ENCODE measurements at regions not wholly inside any gene's neighbourhood (a gene's known extent, or its start where the extent isn't known, plus 50 kb on each side); places are given as distances from the start of the nearest gene placed in this dataset.

DNA sequence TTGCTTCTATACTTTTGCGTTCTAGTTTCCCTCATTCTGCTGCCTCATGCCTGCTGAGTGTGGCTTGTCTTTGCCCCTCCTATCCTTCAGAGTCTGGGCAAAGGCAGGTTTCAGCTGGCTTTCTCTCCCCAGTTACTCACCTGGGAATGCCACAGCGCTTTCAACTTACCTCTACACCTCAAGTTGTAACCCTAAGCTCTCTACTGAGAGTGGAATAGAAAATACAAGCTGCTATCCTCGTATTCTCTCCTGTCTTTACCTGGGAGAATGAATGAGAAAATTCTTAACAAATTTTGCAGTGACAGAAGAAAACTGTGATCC is 316.3 kb upstream of the KLF12 start:
- DNase-seq = no peak

DNA sequence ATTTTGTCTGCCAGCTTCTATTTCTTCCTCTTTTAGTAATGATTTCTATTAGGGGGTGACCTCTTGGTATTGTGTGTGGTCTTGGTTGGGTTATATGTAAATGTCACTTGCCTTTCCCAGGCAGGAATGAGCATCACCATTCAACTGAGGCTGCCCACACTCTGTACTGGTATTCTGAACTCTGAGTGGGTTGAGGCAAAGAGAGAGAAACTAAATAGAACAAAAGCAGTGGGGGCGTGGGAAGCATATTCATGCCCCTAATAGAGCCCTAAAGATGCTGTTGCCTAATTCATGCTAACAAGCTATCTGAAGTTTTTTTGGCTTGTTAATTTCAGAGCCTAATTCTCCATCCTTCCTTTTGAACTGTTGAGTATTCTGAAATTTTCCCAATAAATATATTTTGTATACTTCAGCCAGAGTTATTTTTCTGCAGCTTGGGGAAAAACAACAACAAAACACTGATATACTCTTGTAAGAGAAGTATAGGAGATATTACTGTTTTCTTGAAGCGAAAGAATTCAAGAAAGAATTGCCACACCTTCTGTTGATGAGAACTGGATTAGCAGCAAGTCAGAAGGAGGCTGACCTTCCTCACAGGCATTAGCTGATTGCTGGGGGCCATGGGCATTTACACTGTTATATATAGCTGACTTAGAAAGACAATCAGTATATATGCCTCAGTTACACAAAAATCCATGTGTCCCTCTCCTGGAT is 315.8 kb upstream of the KLF12 start:
- no peak for DNase-seq

DNA sequence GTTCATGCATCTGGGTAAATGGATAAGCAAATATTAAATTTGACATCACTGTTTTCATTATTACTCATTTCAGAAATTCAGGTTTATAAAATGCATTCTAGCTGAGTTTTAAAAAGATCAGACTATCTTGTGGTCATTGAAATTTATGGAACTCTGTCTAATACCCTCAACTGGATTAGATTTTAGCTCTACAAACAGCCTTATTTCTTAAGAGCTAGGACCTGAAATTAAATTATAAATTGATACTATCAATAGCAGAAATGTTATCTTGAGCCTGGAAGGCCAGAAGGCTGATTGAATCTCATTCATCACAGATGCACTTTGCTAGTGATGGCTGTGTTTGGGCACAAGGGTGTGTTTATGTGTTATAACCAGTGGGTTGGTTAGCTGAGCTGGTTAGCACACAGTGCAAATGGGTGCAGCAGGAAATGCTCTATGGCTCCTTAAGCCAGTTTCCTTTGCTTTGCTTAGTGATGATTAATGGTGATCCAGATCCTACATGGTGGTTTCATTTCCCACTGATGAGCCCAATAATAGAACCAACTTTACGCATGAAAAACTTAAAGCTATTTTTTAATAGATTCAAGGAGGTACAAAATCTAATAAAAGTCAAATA is 310.8 kb upstream of the KLF12 start:
- DNase-seq = no peak

DNA sequence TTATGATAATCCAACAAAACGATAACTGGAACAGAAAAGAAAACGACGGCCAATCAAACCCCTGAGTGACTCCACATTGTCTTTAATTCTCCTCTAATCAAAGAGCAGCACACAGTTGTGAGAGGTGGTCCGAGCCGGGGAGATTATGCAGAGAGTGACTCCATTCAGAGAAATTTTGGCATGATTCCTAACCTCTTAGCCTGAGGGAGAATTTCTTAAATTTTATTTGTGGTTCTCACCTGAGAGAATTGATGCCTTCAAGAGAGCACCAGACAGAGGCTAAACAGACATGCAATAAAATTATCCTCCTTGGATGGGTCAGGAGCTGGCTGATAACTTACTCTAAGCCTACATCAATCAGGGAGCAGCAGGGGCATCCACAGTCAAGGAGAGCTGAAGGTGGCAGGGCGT is 310.0 kb upstream of the KLF12 start:
- no peak for DNase-seq

DNA sequence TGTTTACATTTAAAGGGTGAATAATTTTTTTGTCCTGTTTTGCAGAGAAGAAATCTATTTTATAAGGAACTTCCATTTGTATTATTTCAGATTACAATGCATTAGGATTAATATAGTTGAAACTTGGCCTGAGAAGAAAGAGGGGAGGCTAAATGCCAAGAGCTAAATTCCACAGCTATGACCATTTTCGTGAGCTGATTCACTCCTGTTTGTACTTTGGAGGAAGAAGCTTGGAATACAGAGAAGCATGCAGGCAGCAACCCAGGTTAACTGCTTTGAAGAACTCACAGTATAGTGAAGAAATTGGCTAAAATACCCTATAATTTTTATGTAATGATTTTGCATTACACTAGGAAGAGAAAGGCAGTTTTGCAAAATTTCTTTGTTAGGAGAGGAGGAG is 309.4 kb upstream of the KLF12 start:
- DNase-seq = no peak

DNA sequence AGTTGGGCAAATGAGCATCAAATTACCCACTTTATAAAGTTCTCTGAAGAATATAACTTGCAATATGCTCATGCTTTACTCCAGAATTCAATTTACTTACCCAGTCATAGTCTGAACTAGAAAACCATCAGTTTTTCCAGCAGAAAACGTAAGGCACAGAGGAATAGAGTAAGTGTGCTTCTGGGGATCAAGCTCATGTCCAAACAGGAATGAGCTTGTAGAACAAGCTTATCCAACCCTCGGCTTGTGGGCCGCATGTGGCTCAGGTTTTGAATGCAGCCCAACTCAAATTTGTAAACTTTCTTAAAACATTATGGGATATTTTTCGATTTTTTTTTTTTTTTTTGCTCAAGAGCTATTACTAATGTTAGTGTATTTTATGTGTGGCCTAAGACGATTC is 308.5 kb upstream of the KLF12 start:
- no peak for DNase-seq

DNA sequence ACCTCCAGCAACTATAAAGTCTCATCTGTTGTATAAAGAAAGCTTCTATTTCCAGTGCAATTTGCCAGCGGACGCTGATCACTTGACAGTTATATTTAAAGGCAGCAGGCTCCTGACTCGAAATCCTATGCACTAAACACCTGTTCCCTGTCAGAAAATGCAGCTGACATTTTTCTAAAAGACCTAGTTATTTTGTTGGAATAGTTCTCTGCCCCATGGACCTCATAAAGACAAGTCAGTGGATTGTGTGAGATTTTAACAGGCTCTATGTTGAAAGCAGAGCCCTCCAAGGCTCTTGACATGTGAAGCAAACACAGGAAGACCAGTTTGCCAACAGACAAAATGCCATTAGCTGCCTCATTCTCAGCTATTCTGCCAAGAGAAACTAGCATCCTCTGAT is 304.7 kb upstream of the KLF12 start:
- no peak for DNase-seq

DNA sequence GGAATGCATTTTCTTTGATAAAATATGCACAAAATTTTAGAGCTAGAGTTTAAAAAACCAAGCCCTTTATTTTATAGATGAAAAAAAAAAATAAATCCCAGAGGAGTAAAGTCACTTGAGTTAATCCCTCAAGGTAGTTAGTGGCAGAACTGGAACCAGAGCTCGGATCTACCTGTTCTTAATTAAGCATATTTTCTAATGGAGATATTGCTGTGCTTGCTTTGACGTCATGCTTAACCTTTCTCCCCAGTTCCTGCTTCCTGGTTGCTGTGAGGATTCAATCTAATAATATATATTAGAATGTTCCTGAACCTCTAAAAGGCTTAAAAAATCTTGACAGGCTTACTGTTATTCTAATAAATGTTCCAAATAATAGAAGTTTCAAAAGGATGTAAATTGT is 300.6 kb upstream of the KLF12 start:
- DNase-seq = no peak

DNA sequence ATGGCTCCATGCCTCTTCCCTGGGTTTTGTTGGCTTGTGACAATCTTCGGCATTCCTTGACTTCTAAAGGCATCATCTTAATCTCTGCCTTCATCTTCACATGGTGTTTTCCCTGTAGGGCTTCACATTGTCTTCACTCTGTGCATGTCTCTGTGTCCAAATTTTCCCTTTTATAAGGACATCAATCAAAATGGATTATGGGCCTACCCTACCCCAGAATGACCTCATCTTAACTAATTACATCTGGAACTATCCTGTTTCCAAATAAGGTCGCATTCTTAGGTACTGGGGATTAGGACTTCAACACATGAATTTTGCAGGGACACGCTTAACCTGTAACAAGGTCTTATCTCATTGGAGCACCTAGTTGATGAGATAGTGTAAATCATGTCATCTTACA is 290.3 kb upstream of the KLF12 start:
- no peak for DNase-seq

DNA sequence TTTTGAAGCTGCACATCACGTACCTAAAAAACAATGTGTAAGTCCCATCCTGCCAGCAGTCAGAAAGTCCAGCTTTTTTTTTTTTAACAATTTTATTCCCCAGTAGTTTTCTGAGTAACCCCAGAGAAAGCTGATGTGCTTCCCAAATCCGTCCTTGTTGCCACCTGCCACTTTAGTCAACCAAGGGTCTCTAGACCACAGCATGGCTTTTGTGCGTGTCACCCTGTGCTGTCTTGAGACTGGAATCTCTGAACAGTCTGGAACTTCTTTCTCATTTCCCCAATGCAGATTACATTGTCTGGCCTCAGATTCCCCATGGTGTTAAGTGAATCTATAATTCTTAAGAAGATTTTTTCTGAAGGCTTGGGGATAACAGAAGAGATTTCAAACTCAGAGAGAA is 289.2 kb upstream of the KLF12 start:
- no peak for DNase-seq

DNA sequence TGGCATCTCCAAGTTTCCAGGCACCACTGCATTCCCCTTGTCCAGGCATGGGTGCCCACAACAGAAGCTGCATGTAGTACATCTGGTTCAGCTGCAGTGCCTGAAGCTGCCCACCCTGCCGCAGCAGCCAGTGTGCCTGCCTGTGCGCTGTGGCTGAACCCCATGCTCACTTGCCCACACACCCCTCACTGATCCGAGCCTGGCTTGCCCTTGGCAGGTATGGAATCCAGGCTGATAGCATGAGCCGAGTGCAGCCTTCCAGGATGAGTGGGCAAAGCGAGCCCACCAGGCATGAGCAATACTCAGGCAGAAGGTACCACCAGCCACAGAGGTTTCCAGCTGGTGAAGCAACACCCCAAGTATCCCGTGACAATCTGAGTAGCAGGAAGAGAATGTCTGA is 280.3 kb upstream of the KLF12 start:
- DNase-seq = no peak

DNA sequence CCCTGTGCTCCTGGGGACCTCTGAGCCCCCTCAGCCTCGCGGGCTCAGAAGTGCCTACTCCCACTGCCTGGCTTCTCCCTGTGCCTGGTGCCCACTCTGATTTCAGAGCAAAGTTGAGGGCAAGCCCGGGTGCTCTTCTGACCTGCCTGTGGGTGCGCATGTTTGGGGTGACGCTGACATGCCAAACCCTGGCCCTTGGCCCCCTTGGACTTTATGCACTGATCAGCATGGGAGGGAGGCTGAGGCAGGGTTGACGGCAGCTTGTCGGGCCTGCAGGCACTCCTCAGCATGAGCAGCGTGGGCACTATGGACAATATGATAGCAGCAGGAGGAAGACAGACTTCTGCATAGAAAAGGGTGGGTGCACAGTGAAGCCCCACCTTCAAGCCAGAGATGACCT is 279.3 kb upstream of the KLF12 start:
- DNase-seq = no peak

DNA sequence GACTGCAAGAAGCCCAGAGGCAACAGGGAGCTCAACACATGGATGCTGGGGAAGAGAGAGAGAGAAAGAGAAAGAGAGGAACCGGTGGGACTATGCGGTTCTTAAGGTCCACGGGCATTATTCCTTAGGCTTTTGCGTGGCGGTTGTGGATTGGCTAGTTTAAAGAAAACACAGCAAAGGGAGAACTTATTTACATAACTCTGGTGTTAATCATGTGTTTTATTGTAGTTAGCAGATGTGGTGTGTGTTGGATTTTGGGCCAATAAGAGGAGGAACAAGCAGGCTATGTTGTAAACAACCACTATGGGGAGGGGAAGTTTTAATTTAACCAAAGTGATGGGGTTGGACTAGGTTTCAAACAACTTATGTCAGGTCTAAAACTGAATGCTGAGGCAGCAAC is 275.3 kb upstream of the KLF12 start:
- no peak for DNase-seq

DNA sequence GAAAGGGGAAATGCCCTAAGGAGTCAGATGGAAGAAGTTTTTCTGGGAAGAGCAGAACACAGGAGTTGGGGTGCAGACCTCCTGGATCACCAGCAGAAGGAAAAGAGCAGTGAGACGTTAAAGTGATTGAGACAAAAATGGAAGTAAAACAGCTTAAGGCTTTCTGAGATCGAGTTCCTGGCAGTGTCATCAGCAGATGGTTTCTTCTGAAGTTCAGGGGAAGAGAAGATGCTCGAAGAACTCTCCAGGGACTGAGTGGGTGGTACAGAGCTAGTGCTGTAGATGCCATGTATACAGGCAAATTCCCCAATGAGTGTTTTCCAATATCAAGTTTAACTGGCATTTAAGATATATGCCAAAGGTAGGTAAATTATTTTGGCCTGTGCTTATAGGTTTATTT is 272.2 kb upstream of the KLF12 start:
- no peak for DNase-seq

DNA sequence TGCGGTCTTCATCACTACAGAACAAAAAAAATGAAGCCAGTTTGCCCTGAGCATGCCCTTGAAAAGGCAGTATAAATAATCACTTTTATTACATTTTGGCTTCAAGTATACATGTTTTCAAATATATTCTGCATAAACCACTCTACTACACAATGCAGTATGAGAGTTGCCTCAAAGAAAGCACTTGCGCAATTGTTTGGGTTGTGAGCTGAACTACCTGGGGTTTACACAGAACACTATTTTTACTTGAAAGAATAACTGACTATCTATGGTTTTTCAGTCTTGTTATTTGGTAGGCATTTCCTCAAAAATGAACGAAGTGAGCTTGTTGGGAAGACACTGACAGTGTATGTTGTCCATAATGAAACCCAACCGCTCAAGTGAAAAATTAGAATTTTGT is 264.4 kb upstream of the KLF12 start:
- no peak for DNase-seq

DNA sequence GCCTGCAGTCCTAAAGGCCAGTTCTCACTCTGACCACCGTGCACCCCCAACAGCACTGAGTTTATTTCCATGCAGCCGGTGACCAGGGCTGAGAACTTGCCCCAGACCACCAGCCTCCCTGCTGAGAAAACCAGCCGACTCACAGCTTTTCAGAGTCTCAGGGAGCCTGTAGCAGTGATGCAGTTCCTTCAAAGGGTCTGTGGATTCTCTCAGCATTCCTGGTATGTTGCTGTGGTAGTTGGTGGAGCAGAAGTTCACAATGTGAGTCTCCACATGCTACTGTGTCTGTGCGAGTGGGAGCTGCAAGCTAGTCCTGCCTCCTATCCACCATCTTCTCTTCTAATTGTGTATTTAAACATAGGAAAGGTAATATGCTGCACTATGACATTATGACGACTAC is 254.9 kb upstream of the KLF12 start:
- DNase-seq = no peak

DNA sequence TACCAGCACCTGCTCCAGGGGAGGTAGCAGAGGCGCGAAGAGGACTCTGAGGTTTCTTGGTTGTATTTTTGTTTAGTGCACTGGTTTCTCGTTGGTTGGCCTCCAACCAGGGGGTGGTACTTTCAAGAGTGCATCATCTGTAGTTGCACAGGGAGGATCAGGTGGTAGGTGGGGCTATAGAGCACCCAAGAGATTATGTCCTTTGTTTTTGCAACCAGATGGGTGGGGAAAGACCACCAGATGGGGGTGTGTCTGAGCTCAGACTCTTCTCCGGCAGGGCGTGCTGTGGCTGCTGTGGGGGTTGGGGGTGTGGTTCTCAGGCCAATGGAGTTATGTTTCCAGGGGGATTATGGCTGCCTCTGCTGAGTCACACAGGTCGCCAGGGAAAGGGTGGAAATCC is 254.4 kb upstream of the KLF12 start:
- no peak for DNase-seq

DNA sequence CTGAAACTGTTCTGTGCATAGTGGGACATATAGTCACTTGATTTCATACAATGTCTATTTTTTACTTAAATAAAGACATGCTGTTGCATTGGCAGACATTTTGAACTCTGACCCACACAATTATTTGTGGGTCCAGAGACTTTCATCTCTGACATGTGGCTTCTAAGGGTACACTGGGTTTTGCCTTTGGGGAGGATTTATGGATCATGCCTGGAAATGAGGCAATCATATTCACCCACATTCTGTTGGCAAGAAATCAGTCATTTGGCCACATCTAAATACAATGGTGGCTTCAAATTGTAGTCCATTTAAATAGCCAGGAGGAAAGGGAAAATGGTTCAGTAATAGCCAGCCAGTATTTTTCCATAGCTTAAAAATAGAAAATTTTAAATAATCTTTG is 238.3 kb upstream of the KLF12 start:
- DNase-seq = no peak

DNA sequence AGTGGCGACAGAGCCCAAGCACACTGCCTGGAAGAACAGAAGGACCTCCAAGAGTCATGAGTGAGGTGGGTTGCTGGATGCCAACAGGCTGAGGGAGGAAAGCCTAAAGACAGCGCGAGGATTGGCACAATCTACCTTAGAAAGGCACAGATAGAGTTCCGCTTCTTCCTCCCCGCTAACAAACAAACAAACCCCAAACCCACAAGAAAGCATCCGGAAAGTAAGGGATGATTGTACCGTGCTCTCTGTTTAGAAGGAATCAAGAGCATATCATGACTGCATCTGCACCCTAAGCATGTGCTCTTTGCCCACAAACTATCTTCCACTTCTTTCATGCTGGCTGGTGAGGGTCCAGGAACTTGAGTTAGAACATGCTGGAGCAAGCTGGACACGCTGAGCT is 233.0 kb upstream of the KLF12 start:
- no peak for DNase-seq

DNA sequence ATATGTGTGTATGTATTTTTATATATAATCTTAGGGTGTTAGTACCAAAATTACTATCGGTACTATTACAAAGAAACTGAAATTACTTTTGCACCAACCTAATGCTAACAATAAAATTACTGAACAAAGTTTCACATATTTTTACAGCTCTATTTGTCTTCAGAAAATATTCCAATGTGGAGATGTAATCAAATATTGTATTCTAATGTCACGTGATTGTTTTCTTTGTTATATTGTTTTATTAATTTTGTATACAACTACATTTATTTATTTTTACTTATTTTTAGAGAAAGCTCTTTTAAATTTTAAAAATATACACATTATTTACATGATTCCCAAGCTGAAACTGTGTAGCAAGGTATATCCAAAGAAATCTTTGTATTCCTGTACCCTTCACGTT is 227.1 kb upstream of the KLF12 start:
- DNase-seq = no peak

DNA sequence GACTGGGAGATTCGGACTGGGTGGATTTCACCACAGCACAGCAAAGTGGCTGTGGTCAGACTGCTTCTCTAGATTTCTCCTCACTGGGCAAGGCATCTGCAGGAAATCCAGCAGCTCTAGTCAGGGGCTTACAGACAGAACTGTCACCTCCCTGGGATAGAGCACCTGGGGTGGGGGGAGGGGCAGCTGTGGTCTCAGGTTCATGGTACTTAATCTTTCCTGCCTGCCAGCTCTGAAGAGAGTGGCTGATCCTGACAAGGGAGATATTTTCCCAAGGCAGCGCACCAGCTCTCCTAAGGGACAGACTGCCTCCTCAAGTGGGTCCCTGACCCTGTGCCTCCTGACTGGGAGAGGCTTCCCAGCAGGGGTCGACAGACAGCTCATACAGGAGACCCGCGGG is 212.8 kb upstream of the KLF12 start:
- DNase-seq = no peak

DNA sequence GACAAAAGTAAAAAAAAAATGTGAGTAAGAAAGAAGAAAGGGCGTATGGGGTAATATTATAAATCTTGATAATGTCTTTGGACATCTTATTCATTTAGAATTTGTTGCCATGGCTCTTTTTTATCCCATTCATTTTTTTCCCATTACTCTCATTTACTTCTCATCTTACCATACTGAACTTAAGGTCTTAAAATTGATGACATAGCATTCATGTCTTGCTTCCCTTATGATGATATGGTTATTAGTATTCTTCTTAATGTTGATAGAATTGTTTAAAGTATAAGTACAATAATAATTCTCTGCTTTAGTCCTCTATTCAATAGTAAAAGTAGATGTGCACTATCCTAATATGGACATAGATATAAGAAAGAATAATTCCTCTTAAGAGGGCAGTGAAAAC is 204.1 kb upstream of the KLF12 start:
- no peak for DNase-seq

DNA sequence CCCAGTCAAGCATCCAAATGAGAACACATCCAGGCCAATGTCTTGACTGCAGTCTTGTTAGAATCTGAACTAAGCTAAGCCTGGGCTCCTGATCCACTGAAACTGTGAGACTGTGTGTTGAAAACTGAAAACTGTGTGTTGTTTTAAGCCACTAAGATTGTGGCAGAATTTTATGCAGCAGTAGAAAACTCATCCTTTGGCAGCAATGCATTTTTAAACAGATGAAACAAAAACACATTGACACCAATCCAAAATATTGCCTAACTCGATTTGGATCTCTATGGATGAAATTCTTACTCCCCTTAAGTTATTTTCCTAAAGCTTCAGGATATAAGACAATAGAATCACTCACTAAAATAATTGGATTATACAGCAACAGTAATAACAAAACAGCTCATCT is 202.3 kb upstream of the KLF12 start:
- DNase-seq = no peak

DNA sequence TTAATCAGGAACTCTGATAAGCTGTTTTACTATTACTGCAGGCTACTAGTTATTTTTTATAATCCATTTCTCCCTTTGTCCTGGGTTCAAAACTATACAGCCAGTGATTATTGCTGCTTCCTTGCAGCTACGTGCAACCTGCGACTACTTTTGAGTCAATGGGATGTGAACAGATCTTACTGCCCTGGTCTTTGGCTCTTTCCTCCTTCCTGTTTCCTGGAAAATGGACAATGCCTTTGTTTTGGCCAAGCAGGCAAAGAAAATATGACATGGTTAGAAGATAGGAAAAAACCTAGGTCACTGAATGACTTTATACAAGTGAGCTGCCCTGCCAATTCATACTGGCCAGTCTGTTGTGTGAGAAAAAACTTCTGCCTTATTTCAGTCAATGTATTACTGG is 201.2 kb upstream of the KLF12 start:
- no peak for DNase-seq

DNA sequence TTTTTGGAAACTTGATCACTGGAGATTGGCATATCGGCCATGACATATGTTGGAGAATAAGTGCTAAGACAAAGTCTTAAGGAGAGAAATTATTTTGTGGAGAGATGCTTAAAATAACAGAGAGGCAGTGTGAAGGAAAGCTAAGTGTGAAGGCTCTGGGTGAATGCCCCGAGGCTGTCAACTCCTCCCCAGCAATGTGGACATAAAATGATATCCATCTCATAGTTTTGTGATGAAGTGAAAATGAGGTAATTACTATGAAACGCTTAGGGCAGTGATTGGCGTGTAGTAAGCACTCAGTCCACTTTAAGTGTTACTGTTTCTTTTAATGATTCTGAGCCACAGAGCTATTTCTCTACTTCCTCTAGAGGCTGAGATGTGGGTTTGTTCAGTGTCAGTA is 195.8 kb upstream of the KLF12 start:
- no peak for DNase-seq

DNA sequence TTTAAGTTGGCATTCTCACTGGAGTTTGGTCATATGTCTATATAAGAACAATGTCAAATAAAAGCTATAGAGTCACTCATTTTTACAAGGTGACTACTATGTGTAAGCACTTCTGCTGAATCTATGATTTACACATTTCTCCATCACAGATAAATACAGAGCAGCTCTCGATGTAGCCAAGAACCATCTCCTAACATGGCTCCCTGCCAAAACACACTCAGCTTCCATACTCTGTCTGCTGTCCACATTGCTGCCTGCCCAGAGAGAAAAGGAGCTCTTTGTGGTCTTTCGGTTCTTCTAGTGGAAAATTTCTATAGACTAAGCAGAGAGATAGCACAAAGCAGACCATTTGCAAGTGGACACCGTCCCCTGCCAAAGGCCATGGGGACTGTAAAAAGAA is 190.9 kb upstream of the KLF12 start:
- no peak for DNase-seq
